Mucosa of stomach (tissue), 1 donor: ENCODE measurements at regions not wholly inside any gene's neighbourhood (a gene's known extent, or its start where the extent isn't known, plus 50 kb on each side); places are given as distances from the start of the nearest gene placed in this dataset.

Experiments
- H3K27me3 ChIP-seq: one replicate; pipeline ENCODE4 v1.7.0; 2013; ENCODE audit warnings: mild to moderate bottlenecking, low read length; ENCODE audit not compliant: control insufficient read depth, insufficient read depth
- H3K36me3 ChIP-seq: one replicate; pipeline ENCODE4 v1.7.0; 2013; ENCODE audit warnings: low read length; ENCODE audit not compliant: control insufficient read depth, insufficient read depth
- H3K4me1 ChIP-seq: one replicate; pipeline ENCODE4 v1.7.0; 2013; ENCODE audit warnings: mild to moderate bottlenecking, low read length; ENCODE audit not compliant: control insufficient read depth, insufficient read depth
- H3K4me3 ChIP-seq: one replicate; pipeline ENCODE4 v1.7.0; 2013; ENCODE audit warnings: low read length
- H3K9ac ChIP-seq: one replicate; pipeline ENCODE4 v1.7.0; 2013; ENCODE audit warnings: mild to moderate bottlenecking, low read length, moderate library complexity
- H3K9me3 ChIP-seq: one replicate; pipeline ENCODE4 v1.7.0; 2013; ENCODE audit warnings: mild to moderate bottlenecking, low read length, moderate library complexity; ENCODE audit not compliant: control insufficient read depth
- donor health status: Pancreatic carcinoma.

GRCh38 chr7:25349283-25350017, 121.2 kb upstream of the NPVF start:
- H3K9ac ChIP-seq: no peak overlapping the region
- H3K4me3 ChIP-seq: no peak overlapping the region
- H3K36me3 ChIP-seq: no peaks in the 10 kb centered on the region
- H3K9me3 ChIP-seq: no peaks in the 10 kb centered on the region
- no peaks in the 10 kb centered on the region for H3K27me3 ChIP-seq
- H3K4me1 ChIP-seq: peaks cover 19% of the 10 kb centered on the region

- no peaks in the 10 kb centered on the region for H3K9me3 ChIP-seq
- H3K36me3 ChIP-seq: no peaks in the 10 kb centered on the region
- no peaks in the 10 kb centered on the region for H3K27me3 ChIP-seq
- no peak overlapping the region for H3K4me3 ChIP-seq
- H3K9ac ChIP-seq: no peak overlapping the region
- H3K4me1 ChIP-seq: peaks cover 19% of the 10 kb centered on the region
These were observed 121.8 kb upstream of the NPVF start for GRCh38 chr7:25350041-25350440.

GRCh38 chr7:25351761-25352160, 123.5 kb upstream of the NPVF start:
- peaks cover 19% of the 10 kb centered on the region for H3K4me1 ChIP-seq
- H3K27me3 ChIP-seq: no peaks in the 10 kb centered on the region
- no peak overlapping the region for H3K4me3 ChIP-seq
- H3K36me3 ChIP-seq: no peaks in the 10 kb centered on the region
- H3K9ac ChIP-seq: no peak overlapping the region
- H3K9me3 ChIP-seq: no peaks in the 10 kb centered on the region

- Histone ChIP-seq H3K4me3 (no peak overlapping the region), H3K36me3 (no peaks in the 10 kb centered on the region), H3K27me3 (no peaks in the 10 kb centered on the region), H3K4me1 (peaks cover 12% of the 10 kb centered on the region), H3K9ac (no peak overlapping the region), H3K9me3 (no peaks in the 10 kb centered on the region)
These were observed 124.9 kb upstream of the NPVF start for GRCh38 chr7:25353196-25353595.

GRCh38 chr7:25353732-25354131, 125.4 kb upstream of the NPVF start:
- Histone ChIP-seq H3K9ac (no peak overlapping the region), H3K9me3 (no peaks in the 10 kb centered on the region), H3K4me3 (no peak overlapping the region), H3K4me1 (peaks cover 11% of the 10 kb centered on the region), H3K36me3 (no peaks in the 10 kb centered on the region), H3K27me3 (no peaks in the 10 kb centered on the region)

- H3K4me1 ChIP-seq: no peaks in the 10 kb centered on the region
- H3K9me3 ChIP-seq: no peaks in the 10 kb centered on the region
- H3K4me3 ChIP-seq: no peak overlapping the region
- no peaks in the 10 kb centered on the region for H3K36me3 ChIP-seq
- H3K9ac ChIP-seq: no peak overlapping the region
- H3K27me3 ChIP-seq: no peaks in the 10 kb centered on the region
These were observed 128.4 kb upstream of the NPVF start for GRCh38 chr7:25356534-25357151.

- H3K27me3 ChIP-seq: no peaks in the 10 kb centered on the region
- H3K9me3 ChIP-seq: no peaks in the 10 kb centered on the region
- no peaks in the 10 kb centered on the region for H3K4me1 ChIP-seq
- H3K4me3 ChIP-seq: no peak overlapping the region
- no peaks in the 10 kb centered on the region for H3K36me3 ChIP-seq
- no peak overlapping the region for H3K9ac ChIP-seq
These were observed 130.6 kb upstream of the NPVF start for GRCh38 chr7:25358926-25359325.

GRCh38 chr7:25359471-25360059, 131.3 kb upstream of the NPVF start:
- Histone ChIP-seq H3K36me3 (no peaks in the 10 kb centered on the region), H3K4me1 (no peaks in the 10 kb centered on the region), H3K4me3 (no peak overlapping the region), H3K27me3 (no peaks in the 10 kb centered on the region), H3K9ac (no peak overlapping the region), H3K9me3 (no peaks in the 10 kb centered on the region)

- H3K36me3 ChIP-seq: no peaks in the 10 kb centered on the region
- no peak overlapping the region for H3K4me3 ChIP-seq
- H3K27me3 ChIP-seq: no peaks in the 10 kb centered on the region
- H3K4me1 ChIP-seq: no peaks in the 10 kb centered on the region
- H3K9me3 ChIP-seq: no peaks in the 10 kb centered on the region
- no peak overlapping the region for H3K9ac ChIP-seq
These were observed 132.2 kb upstream of the NPVF start for GRCh38 chr7:25360451-25360850.

- H3K4me1 ChIP-seq: no peaks in the 10 kb centered on the region
- H3K36me3 ChIP-seq: no peaks in the 10 kb centered on the region
- H3K27me3 ChIP-seq: no peaks in the 10 kb centered on the region
- no peak overlapping the region for H3K4me3 ChIP-seq
- H3K9ac ChIP-seq: no peak overlapping the region
- H3K9me3 ChIP-seq: no peaks in the 10 kb centered on the region
These were observed 133.1 kb upstream of the NPVF start for GRCh38 chr7:25361387-25361786.

GRCh38 chr7:25361863-25362262, 133.6 kb upstream of the NPVF start:
- H3K36me3 ChIP-seq: no peaks in the 10 kb centered on the region
- no peaks in the 10 kb centered on the region for H3K27me3 ChIP-seq
- H3K4me1 ChIP-seq: no peaks in the 10 kb centered on the region
- H3K9me3 ChIP-seq: no peaks in the 10 kb centered on the region
- H3K9ac ChIP-seq: no peak overlapping the region
- no peak overlapping the region for H3K4me3 ChIP-seq

GRCh38 chr7:25368599-25369201, 140.4 kb upstream of the NPVF start:
- H3K9me3 ChIP-seq: no peaks in the 10 kb centered on the region
- H3K4me1 ChIP-seq: no peaks in the 10 kb centered on the region
- no peaks in the 10 kb centered on the region for H3K36me3 ChIP-seq
- no peak overlapping the region for H3K4me3 ChIP-seq
- H3K27me3 ChIP-seq: no peaks in the 10 kb centered on the region
- no peak overlapping the region for H3K9ac ChIP-seq
